Activated CD4-positive, alpha-beta T cell treated with anti-CD3 and anti-CD28 coated beads, Interleukin-2, amount 50 U/mL, for 24 hours (primary cell): ENCODE measurements at regions not wholly inside any gene's neighbourhood (a gene's known extent, or its start where the extent isn't known, plus 50 kb on each side); places are given as distances from the start of the nearest gene placed in this dataset.

Experiments used
- DNase-seq, 2 donors: peaks; one replicate each; pipeline ENCODE4 v3.0.0-alpha.2; 2020; ENCODE audit warnings: low read depth in 1 of 2, low spot score in 1 of 2

DNA sequence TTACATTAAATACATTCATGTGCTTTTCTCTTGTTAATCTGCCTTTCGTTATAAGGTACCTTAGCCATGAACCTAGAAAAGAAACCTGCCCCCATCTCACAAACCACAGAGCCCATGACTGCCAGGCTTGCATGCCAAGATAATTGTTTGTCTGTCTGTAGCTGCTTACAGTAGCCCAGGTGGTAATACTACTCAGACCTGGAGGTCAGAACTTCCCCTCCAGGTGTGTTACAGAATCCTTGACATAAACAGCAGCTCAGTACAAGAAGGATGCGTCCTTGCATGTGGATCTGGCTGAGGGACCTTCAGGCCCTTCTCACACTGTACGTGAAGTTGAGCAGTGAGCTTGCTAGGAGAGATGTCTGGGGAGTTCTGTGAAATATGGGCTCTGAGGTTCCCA lies 291.4 kb downstream of the CSNK1G3 start:
- no peak for DNase-seq

- DNase-seq, result no peak
Observed at GRCh38 chr5:123802298-123802951, 290.4 kb downstream of the CSNK1G3 start.

DNA sequence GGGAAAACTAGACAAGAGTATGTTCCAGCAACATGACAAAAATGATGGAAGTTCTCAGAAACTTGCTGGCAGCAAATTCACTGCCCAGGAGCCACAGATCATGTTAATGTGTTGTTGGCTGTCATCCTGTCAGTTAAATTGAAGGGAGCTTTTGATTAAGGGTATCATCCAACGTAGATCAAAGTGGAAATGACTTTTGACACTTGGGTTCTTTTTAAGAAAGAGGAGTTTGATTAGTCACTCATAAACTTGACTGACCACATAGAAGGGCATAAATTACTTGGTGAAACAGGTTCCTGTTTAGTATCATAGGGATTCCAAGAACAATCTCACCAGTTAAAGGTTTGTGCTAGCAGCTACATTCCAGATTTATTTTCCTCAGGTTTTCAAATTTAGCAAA lies 288.7 kb downstream of the CSNK1G3 start:
- no peak for DNase-seq

DNA sequence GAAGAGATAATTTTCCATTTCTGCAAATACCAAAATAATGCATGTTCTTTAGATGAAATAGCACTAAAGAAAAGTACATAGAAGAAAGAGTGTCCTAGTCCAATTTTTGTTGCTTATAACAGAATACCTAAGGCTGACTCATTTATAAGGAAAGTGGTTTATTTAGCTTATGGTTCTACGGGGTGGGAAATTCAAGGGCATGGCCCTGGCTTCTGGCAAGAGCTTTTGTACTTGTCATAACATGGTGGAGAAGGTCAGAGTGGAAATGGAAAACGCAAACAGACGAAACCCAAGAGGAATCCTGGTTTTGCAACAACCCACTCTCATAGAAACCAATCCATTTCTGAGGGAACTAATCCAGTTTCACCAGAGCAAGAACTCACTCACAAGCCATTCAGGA lies 283.7 kb downstream of the CSNK1G3 start:
- DNase-seq, result no peak

DNA sequence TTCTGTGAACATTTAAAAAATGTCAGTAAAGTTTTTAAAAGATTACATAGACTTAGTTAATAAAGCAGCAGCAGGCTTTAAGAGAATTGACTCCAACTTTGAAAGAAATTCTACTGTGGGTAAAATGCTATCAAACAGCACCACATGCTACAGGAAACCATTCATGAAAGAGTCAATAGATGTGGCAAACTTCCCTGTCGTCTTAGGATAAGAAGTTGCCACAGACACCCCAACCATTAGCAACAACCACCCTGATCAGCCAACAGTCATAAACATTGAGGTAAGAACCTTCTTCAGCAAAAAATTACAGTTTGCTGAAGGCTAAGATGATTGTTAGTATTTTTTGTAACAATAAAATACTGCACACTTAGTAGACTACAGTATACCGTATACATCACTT lies 278.2 kb downstream of the CSNK1G3 start:
- no peak for DNase-seq

DNA sequence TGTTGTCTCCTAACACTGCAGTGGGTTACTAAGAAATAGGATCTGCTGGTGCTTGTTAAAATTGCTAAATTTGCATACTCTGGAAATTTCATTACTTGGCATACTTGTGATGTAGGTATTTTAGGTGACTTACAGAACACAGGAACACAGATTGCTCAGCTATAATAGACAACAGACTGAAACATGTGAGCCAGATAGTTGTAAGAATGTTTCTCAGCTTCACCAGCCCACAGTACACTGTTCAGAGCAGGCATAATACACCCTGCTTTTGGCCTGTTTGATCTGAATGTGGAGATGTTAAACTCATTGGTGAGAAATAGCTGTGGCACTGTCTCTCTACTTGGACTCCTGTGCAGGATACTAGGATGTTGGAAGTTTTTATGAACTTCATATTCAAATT lies 275.7 kb downstream of the CSNK1G3 start:
- no peak for DNase-seq

DNA sequence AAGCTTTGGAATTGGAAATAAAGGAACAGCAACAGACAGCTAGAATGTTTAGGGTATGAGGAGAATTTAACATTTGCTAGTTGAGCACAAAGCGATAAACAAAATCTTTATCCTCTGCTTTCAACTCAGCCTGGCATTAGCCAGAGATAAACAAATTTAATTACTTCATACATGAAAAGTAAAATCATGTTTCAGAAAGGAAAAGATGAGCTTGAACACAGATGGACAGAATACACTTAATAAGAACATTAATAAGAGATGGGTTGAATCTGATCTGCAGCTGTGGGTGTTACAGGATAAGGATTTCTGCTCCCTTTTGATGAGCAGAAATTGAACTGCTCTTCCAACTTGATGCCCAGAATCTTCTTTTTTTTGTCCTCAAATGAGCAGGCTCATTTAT lies 275.2 kb downstream of the CSNK1G3 start:
- no peak for DNase-seq

GRCh38 chr5:123786411-123786810 lies 274.4 kb downstream of the CSNK1G3 start:
- DNase-seq, result no peak

- DNase-seq, result no peak
Observed at GRCh38 chr5:123785162-123786071, 273.4 kb downstream of the CSNK1G3 start.

GRCh38 chr5:123783421-123783820 lies 271.4 kb downstream of the CSNK1G3 start:
- DNase-seq, result no peak

DNA sequence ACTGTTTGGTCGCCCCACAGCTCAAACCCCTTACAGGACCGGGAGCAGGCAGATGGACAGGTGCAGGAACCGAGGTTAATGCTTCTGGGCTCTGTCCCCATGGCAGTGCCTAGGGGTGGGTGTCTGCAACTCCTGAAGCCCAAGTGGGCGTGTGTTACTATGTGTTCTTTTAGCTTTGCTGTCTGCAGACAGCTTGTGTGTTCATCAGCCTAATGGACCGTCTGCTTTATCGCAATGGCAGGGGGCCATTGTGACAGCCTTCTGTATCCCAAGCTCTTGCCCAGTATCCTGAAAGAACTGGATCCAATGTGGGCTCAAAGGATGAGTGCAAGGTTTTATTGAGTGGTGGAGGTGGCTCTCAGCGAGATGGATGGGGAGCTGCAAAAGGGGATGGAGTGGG lies 266.7 kb downstream of the CSNK1G3 start:
- no peak for DNase-seq

DNA sequence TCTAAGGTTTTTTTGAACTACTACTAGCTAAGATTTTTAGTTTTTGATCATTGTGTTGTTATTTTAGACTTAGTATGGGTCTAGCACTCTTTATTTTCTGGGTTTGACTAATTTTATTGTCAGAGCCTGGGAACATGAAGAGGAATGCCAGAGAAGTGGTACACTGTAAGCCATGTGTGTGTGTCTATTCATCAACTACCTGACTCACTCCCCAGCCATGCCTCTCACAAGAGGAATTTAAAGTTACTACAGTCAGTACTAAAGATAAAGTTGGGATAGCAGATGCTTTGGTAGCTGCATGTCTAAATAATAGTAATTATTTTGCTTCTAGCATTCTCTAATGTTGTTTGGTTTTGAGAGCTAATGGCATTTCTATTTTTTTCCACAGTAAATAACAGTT lies 264.8 kb downstream of the CSNK1G3 start:
- DNase-seq, result no peak

- no peak for DNase-seq
Observed at GRCh38 chr5:123771715-123772114, 259.7 kb downstream of the CSNK1G3 start.

DNA sequence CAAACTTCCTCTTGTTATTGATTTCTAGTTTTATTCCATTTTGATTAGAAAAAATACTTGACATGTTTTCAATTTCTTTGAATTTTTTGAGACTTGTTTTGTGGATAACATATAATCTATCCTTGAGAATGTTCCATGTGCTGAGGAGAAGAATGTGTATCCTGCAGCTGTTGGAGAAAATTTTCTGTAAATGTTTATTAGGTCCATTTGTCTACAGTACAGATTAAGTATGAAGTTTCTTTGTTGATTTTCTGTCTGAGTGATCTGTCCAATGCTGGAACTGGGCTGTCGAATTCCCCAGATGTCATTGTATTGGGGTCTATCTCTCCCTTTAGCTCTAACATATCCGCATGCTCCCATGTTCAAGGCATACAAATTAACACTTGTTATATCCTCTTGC lies 251.2 kb downstream of the CSNK1G3 start:
- DNase-seq, result no peak

DNA sequence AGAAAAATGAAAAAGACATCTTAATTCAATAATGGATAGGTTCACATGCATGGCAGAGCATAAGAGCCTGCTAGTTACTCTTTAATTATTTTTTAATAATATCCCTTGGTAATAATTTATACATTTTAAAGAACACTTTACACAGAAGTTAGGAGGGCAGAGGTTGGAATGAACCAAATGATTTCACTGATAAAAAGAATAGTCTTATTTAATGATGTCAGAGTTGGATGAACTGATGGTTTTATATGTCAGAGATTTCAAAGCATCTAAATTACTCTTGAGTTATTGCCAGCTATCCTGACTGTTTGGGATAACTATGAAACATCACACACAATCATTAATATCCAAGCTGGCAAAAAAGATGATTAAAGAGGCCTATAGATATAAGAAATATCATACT lies 244.8 kb downstream of the CSNK1G3 start:
- DNase-seq, result no peak

DNA sequence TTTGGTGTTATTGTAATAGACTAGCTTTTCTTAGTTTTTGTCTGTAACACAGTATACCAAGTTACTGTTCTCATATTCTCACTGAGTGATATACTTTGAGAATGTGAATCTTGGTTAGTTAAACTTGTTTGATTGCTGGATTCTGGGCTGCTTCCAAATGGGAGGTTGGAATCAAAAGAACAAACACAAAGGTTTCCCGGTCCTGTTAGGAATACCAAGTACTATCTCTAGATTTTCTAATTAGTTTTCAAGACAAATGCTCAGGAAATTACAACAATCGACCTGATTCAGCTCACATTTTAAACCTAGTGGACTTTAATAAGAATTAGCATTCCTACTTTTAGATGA lies 244.3 kb downstream of the CSNK1G3 start:
- DNase-seq, result no peak

- DNase-seq, result no peak
Observed at GRCh38 chr5:123755653-123756317, 243.8 kb downstream of the CSNK1G3 start.

- no peak for DNase-seq
Observed at GRCh38 chr5:123754908-123755307, 242.9 kb downstream of the CSNK1G3 start.

DNA sequence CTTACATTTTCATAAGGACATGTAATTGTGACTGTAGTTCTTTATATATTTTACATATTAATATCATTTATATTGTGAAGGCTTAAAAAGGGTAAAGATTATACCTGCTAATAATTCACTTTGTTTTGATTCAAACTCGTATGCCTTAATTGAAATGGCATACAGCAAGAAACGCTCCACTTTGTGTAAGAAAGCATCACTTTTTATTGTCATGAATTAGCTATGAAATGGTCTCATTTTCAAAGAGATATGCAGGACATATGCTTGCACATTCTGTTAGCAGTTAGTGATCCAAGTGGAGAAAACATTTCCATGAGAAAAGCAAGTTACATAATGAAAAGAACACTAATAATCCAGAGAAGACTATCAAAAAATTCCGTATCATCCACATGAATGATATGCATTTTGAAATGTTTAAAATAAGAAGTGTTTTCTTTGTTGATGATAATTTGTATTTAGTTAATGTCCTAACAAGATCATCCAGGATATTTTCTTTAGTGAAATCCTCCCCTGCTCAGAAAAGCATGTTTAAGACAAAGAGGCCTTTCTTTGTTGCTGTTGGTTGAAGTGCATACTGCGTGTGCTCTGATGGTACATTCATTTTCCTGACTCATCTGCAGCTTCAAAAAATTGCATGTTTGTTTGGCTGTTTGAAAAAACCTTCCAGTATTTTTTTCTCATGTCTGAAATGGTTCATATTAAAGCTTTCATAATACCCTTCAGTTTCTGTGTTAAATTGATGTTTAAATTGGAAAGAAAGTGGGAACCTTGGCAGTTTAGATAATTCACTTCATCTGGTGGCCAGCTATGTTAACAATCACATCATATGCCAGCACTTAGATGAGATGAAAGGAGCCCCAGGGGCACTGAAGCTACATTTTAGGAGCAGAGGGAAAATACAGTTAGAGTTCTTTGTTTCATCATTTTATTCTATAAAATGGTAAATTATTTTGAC lies 242.2 kb downstream of the CSNK1G3 start:
- DNase-seq, result no peak

DNA sequence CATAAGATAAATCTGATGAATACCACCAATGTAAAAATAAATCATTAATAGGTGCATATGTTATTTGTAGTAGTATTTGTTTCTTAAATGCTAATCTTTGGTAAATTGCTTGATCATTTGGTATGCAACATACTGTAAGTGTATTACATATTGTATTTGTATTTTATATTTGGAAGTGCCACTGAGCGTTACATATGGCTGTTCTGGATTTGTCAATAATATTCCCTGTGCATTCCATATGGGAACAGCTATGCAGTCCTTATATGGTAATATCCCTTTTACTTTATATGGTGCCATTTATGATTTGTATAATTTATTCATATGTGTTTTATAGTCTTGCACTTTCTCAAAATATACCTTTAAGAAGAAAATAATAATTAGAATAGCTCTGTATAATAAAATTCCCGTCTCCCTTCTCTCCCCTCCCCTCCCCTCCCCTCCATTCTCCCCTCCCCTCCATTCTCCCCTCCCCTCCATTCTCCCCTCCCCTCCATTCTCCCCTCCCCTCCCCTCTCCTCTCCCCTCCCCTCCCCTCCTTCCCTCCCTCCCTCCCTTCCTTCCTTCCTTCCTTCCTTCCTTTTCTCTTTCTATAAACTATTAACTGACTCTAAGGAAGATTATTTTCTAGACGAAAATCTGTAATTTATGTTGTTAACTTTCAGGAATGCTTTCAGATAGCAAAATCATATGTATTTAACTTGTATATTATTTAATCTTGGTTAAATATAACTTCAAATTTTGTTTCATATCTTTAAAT lies 241.4 kb downstream of the CSNK1G3 start:
- DNase-seq, result no peak
